HPDE6-E6E7 (cell line): ENCODE measurements at regions not wholly inside any gene's neighbourhood (a gene's known extent, or its start where the extent isn't known, plus 50 kb on each side); places are given as distances from the start of the nearest gene placed in this dataset.
"Not testable (repeated sequence)": the region's sequence is repeated elsewhere in the genome, so short reads cannot be mapped to it uniquely, and the experiment has no call there.

Source experiments
- DNase-seq: peaks from one replicate; pipeline ENCODE4 v3.0.0; 2011; ENCODE audit warnings: missing footprints; ENCODE audit errors: extremely low spot score

- no peak for DNase-seq
These were observed 325.3 kb downstream of the GJA1 start for GRCh38 chr6:121760745-121761144.

GRCh38 chr6:121764493-121764892 is 329.0 kb downstream of the GJA1 start:
- DNase-seq = no peak

- DNase-seq = no peak
These were observed 329.6 kb downstream of the GJA1 start for GRCh38 chr6:121765060-121765459.

DNA sequence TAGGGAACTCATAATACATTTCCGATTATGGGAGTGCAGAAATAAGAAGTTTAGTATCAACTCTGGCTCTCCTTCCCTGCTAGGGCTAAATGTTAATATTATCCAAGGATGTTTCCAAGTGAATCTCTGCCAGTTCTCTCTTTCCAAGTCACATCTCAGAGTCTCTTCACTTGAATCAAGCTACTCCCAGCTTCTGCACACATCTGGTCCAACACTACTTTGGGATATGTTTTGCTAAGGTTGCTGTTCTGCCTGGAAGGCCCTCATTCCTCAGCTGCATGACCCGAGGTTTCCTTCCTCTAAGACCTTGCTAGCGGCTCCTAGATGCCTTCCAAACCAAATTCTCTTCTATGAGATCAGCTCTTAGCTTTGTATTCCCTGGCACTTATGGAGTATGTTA is 331.8 kb downstream of the GJA1 start:
- DNase-seq = no peak

GRCh38 chr6:121770943-121771342 is 335.5 kb downstream of the GJA1 start:
- DNase-seq = peak; percentile 14

DNA sequence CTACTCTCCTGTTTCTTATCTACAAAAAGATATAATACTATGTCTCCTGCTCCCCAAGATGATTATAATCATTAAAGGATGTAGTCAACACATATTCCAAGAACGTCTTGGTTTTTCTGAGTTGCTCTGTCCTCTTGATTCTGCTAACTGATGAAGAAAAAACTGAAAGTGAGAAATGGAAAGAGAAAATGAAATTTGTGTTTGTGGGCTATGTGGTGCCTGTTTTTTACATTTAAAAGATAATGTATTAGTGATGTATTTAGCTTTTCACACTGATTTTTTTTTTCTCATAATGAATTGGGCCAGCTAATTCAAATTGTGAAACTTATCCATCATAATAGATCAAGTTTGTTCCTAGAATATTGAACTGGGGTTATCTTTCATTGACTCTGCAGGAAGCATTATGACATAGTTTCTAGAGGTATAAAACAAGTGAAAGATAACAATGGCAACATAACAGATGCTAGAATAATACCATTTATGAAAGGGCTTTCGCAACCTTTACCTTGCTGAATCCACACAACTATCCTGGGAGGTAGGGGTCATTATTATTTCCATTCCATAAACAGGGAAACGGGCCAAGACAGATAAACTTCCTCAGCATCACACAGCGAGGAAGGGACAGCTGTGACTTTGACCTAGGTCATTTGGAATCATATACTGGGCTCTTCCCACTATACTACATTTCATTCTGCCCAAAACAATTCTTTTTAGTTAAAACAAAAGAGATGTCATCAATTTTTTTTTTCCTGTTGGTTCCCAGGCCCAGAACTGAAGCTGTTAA is 336.7 kb downstream of the GJA1 start:
- no peak for DNase-seq

DNA sequence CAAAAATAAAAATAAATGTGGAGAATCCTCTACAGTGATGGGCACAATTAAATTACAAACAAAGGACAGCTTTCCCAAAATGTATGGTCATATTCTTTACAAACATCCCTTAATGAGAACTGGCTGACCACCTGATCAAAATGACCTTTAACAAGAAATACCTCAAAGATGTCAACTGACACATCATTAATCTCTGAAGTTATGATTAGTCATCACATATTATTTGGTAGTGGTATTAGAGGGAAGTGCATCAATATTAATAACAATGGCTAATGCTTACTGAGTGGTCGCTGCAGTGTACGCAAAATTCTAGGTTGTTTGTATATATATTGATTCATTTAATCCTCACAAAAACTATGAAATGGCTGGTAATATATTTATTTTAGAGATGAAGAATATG is 340.6 kb downstream of the GJA1 start:
- no peak for DNase-seq

DNA sequence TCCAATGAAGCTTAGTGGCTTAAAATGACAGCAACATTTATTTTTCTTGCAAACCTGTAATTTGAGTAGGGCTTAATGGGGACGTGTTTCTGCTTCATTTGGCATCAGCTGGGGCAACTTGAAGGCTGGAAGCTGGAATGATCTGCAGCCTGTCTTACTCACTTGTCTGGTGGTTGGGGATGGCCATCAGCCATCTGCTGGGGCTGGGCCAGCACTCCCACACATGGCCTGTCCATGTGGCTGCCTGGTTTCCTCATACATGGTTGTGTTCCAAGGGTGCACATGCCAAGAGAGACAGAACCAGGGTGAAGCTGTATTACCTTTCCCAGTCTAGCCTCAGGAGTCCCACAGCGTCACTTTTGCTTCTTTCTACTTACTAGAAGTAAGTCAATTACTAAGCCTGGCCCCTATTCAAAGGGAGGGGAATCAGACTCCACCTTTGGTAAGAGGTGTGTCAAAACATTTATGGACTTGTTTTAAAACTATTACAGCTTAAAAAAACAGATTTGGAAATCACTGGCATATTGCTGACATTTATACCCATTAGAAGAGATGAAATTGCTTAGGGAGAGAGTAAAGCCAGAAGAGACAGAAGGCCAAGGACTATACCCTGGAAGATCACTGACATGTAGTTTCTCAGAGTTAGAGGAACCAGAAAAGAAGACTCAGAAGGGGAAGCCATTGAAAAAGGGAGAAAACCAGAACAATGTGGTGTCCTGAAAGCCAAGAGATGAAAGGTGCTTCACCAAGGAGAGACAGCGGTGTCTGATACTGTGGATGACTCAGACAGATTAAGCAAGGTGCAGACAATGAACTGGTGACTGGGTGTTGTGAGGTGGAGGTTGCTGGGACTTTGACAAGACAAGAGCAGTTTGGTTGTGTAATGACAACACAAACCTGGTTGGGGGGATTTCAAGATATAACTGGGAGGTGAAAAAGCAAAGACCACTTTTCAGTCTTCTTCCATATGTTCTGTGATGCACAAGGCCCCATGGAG is 345.2 kb downstream of the GJA1 start:
- DNase-seq = peak; percentile 58

- DNase-seq = no peak
These were observed 356.2 kb downstream of the GJA1 start for GRCh38 chr6:121791396-121792315.

- peak; percentile 70 for DNase-seq
These were observed 359.2 kb downstream of the GJA1 start for GRCh38 chr6:121794630-121795029.

DNA sequence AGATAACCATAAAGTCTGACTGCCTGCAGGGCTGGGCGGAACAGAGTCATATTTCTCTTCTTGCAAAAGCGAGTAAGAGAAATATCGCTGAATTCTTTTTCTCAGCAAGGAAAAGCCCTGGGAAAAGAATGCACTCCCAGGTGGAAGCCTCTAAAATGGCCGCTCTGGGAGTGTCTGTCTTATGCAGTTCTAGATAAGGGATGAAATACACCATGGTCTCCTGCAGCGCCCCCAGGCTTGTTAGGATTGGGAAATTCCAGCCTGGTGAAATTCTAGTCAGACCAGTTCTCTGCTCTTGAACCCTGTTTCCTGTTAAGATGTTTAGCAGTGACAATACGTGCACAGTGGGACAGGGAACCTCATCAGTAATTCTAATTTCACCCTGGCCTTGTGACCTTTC is 362.2 kb downstream of the GJA1 start:
- DNase-seq = not testable (repeated sequence)

GRCh38 chr6:121798126-121798525 is 362.7 kb downstream of the GJA1 start:
- not testable (repeated sequence) for DNase-seq

DNA sequence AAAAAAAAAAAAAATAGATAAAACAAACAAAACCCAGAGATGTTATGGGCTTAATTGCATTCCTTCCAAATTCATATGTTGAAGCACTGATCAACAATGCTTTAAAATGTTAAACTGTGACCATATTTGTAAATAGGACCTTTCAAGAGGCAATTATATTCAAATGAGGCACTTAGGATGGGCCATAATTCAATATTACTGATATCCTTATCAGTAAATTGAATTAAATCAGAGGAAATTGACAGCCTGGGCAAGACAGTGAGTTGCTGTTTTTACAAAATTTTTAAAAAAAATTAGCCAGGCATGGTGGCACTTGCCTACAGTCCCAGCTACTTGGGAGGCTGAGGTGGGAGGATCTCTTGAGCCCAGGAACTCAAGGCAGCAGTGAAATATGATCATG is 364.1 kb downstream of the GJA1 start:
- no peak for DNase-seq

GRCh38 chr6:121800047-121800446 is 364.6 kb downstream of the GJA1 start:
- DNase-seq = no peak

GRCh38 chr6:121806116-121806515 is 370.7 kb downstream of the GJA1 start:
- no peak for DNase-seq

DNA sequence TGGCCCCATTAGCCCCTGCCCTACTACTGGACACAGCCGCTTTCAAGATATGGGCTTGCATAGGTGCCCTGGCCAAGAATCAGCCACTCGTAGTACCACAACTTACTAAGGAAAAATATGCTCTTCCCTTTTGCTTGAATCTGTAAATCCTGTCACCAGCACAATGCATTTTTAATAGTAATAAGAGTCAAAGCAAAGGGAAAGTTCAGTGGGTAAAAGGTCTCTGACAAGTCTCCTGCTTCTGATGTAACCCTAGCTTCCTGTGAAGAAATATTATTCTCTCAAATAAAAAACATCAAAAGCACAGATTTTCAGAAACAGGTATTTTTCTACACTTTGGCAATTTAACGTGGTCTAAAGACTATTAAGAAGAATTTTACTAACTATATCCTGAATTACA is 373.8 kb downstream of the GJA1 start:
- no peak for DNase-seq

DNA sequence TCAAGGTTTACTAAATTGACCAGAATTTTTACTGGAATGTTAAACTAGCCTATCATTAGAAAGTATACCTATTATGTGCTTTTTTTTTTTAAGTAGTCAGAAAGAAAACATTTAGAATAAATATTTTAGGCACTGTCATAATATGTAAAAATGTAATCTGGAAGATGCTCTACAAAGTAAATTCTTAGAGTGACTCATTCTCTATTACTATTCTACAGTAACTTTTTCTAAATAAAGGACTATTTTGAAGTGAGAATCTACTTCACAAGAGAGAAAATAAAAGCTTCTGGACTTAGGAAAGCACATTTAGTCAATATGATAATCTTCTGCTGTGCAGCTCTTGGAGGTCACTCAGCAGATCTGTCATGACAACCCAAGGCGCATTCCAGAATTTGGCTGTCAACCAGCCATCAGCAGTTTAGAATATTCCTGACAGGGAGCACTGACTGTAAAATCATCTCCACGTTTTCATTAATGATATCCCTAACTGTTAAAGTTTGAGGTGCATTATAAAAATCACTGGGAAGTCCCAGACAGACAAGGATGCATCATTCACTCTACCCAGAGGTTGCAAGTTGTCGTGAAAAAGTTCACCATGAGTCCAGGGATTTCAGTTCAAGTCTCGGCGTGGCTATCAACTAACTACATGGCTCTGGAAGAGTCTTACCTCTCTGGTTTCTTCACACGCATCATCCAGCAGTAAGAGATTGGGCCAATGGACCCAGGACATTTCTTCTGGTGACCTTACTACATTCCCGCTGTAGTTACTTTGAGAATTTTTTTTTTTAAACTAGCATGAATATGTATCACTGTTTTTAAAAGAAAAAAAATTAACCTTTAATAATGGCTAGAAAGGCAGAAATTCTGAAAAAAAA is 374.9 kb downstream of the GJA1 start:
- no peak for DNase-seq

GRCh38 chr6:121811106-121811505 is 375.7 kb downstream of the GJA1 start:
- DNase-seq = no peak

GRCh38 chr6:121816361-121816760 is 380.9 kb downstream of the GJA1 start:
- DNase-seq = no peak

DNA sequence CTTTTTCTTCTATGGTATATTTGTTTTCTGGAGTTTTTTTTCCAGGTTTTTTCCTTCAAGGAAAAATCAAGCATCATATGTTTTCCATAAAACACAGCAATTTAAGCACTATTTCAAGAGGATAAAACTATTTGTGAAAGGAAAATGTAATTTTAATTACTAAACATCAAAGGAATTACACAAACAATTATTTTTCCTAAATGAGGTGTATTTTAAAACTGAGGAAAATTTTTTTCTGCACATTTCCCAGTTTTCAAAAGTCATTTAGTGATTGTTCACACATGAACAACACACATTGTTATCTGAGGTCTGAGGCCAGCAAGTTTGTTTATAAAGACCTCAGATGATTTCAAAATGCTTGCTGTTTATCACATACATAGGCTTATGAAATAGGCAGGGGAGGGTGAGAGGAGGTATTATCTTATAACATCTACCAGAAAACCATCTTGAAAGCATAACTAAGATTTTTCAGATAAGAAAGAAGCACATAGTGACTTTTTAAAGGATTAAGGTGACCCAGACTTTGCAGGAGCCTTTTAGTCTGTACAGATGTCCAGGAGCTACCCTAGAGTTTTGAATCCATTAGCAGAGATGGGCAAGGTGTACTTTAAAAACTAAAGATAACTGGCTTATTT is 381.6 kb downstream of the GJA1 start:
- no peak for DNase-seq
